Suppressor macrophage treated with lipopolysaccharide for 1 hour (primary cell): ENCODE measurements at regions not wholly inside any gene's neighbourhood (a gene's known extent, or its start where the extent isn't known, plus 50 kb on each side); places are given as distances from the start of the nearest gene placed in this dataset.
"Not testable (repeated sequence)": the region's sequence is repeated elsewhere in the genome, so short reads cannot be mapped to it uniquely, and the experiment has no call there.

ENCODE experiments used
- DNase-seq, 3 donors: peaks; one replicate each; pipeline ENCODE4 v3.0.0-alpha.2; 2020 to 2022

DNA sequence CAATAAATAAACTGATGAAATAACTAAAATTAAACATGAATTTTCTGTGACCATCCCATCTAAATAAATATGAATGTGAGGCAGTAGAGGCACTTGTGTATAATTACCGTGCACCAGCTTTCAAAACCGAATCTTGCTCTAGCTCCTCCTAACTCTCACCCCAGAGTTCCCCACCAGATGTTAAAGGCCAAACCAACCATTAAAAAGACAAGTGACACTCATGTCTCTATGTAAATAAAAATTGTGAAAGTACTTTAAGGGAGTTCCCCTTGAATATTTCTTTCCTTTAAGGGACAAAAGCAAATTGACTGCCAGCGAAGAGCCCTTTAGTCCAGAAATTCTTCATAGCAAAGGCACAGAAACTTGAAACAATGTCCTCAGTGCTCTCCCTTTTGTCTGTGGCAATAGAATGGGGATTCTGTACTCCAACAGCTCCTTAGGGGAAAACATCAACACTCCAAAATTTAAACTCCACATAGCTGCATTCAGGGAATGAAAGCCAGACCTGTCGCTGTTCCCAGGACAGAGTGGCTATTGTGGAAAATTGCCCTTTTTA is 101.7 kb upstream of the SOX21 start:
- no peak for DNase-seq

DNA sequence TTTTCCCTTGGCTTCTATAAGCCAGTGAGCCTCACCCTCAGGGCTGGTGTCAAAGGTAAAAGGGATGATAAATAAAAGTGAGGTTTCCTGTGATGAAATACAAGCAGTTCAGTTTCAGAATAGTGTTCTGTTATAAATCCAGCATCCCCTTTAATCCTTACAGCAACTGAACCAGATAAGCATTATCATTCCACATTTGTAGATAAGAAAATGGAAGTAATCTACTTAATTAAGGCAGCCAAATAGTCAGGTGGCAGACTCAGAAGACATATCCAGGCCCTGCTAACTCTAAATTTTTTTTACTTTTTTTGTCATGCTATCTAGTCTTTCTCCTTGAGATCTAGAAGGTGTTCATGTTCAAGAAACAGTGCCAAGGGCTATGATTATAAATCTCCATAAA is 99.4 kb upstream of the SOX21 start:
- no peak for DNase-seq

- DNase-seq: no peak
Observed at GRCh38 chr13:94800423-94800822, 88.1 kb upstream of the SOX21 start.

GRCh38 chr13:94799299-94799698 is 87.0 kb upstream of the SOX21 start:
- no peak for DNase-seq

GRCh38 chr13:94798738-94799137 is 86.4 kb upstream of the SOX21 start:
- DNase-seq: no peak

DNA sequence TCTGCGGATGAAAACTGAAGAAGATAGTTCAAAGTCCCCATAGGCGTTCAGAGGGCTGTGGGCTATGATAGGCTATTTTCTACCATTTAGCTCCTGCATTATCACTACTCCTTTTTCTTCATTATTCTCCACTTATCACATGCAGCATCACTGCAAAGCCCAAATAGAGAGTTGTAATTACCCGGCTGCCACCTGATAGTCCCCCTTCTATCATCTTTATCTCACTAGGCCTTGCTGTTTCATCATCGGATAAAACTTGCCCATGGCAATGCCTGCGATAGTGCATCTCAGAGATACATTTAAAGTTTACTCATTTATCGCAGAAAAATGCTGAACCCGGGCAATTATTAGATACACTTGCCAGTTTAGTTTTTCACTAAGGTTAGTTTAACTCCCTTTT is 82.9 kb upstream of the SOX21 start:
- DNase-seq: no peak

- DNase-seq: not testable (repeated sequence)
Observed at GRCh38 chr13:94786246-94786645, 73.9 kb upstream of the SOX21 start.

DNA sequence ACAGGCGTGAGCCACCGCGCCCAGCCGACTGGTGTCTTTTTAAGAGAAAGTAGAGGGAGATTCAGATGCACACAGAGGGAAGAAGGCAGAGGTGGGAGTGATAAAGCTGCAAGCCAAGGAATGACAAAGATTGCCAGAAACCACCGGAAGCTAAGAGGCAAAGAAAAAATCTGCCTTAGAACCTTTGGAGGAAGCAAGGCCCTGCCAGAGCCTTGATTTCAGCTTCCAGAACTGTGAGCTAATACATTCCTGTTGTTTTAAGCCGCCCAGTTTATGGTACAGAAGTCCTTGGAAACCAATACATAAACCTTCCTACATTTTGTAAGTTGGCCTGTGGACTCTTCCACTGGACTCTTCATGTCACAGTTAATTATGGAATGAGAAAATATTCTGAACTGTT is 71.7 kb upstream of the SOX21 start:
- DNase-seq: no peak

DNA sequence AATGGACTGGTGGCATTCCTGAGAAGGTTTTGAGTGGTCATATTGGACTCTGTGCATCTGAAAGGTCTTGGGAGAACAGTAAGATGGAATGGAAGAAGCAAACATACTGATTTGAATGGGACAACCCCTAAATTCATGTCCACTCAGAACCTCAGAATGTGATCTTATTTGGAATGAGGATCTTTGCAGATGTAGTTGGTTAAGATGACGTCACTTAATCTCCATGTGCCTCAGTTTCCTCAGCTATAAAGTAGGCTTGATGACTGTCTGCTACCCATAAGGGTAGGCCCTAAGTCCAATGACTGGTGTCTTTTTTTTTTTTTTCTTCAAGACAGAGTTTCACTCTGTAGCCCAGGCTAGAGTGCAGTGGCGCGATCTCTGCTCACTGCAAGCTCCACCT is 71.1 kb upstream of the SOX21 start:
- no peak for DNase-seq

DNA sequence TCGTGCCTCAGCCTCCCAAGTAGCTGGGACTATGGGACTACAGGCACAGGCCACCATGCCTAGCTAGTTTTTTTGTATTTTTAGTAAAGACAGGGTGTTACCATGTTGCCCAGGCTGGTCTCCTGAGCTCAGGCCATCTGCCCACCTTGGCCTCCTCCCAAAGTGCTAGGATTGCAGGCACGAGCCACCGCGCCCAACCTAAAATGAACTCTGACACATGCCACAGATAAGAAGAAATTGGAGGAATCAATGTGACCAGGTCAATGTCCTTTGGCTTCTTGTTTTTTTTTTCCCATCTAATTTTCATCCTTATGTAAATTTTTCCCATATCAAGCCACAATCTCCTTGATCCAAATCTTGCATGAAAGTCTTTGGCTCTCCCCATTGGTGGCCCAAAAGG is 68.1 kb upstream of the SOX21 start:
- no peak for DNase-seq

GRCh38 chr13:94778986-94779385 is 66.6 kb upstream of the SOX21 start:
- DNase-seq: no peak

- DNase-seq: no peak
Observed at GRCh38 chr13:94778585-94778984, 66.2 kb upstream of the SOX21 start.

DNA sequence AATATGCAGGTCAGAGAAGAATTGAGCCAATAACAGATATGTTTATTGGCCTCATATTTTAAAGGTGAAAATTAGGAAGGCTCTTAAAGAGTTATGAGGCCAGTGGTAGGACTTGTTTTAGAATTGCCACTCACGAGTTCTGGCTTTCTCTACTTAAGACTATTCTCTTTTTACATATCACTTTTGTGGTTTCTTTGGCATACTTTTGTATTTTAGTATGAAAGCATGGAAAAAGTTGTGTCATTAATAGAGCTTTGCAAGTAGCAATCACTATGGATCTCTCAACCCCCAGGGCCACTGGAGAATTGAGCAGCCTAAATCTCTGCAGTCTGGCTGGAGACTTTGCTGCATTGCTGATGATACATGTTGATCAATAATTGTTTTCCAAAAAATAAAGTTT is 64.6 kb upstream of the SOX21 start:
- no peak for DNase-seq

- no peak for DNase-seq
Observed at GRCh38 chr13:94776300-94776699, 64.0 kb upstream of the SOX21 start.

GRCh38 chr13:94765814-94766213 is 53.5 kb upstream of the SOX21 start:
- DNase-seq: no peak

GRCh38 chr13:94764576-94765321 is 52.4 kb upstream of the SOX21 start:
- DNase-seq: no peak
